GM18907 (cell line): ENCODE measurements at regions not wholly inside any gene's neighbourhood (a gene's known extent, or its start where the extent isn't known, plus 50 kb on each side); places are given as distances from the start of the nearest gene placed in this dataset.
"Not testable (repeated sequence)": the region's sequence is repeated elsewhere in the genome, so short reads cannot be mapped to it uniquely, and the experiment has no call there.

Source experiments
- ATAC-seq: cut with Tn5 transposase; IDR thresholded peaks from one replicate; pipeline ENCODE4 v1.9.1; 2021; ENCODE audit warnings: mild to moderate bottlenecking, moderate library complexity; ENCODE audit not compliant: unreplicated experiment

DNA sequence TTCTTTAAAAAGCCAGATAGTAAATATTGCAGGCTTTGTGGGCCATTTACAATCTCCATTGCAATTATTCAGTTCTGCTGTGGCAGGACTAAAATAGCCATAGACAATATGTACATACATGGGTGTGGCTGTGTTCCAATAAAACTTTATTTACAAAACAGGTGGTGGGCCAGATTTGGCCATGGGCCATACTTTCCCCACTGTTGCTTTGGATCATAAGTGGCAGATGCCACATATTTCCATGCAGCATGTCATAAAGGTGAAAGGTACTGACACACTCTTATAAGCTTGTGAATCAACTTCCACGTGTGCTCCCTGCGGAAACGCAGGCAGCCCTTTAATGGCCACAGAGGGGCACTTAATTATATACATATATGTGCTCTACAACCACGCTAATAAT lies 244.4 kb upstream of the FOXN3 start:
- no peak for ATAC-seq

DNA sequence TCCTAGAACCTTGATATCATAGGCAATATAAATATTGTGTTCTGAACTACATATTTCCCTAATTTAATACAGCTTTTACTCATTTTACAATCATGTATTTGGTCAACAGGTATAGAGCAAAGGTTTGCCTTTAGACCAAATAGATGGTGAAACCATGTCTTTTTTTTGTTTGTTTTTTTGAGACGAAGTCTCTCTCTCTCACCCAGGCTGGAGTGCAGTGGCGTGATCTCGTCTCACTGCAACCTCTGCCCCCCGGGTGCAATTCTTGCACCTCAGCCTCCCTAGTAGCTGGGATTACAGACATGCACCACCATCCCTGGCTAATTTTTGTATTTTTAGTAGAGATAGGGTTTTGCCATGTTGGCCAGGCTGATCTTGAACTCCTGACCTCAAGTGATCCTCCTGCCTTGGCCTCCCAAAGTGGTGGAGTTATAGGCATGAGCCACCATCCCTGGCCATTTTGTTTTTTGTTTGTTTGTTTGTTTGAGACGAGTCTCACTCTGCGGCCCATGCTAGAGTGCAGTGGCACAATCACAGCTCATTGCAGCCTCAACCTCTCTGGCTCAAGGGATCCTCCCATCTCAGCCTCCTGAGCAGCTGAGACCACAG lies 243.7 kb upstream of the FOXN3 start:
- not testable (repeated sequence) for ATAC-seq

DNA sequence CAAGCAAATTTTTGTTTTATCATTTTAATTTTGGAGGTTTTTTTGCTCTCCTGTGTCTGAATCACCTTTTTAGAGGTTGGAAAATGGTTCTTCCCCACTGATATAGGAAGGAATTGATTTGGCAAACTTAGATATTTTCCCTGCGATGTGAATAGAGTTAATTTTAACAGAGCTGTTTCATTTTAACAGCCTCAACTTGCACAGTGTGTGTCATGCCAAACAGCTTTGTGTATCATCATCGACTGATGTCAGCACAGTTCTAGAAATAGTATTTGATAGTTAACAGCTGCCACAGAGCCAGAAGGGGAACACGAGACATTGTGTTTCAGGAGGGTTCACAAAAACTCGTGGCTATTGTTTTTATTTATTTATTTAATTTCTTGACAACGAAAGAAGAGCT lies 243.1 kb upstream of the FOXN3 start:
- no peak for ATAC-seq

DNA sequence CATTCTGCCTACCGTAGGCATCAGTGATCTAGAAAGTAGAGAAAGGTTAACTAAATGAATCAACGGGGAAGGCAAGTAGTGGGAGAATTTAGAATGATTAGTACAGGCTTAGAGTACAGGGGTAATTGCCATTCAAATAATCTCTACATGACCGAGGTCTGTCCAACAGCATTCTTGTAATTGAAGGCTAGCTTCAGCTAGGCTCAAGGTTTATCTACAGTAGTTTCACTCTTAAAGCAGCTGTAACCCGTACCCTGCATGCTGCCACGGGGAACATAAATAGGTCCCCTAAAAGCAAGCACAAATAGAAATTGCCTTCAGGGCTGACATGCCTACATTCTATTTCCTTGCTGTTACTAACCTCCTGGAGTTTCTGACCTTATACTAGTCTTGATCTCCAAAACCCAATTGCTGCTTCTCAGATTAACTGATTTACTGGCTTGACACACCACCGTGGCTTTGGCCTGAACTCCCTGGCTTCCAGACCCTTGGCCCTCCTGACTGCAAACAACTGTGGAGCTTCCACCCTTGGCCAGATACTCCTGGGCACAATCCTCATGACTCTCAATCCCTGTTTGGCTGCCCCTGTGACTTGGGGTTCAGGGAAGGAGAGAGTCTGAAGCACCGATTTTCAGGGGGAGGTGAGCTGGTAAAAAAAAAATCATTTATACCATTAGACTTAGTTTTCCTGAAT lies 242.1 kb upstream of the FOXN3 start:
- ATAC-seq: no peak

DNA sequence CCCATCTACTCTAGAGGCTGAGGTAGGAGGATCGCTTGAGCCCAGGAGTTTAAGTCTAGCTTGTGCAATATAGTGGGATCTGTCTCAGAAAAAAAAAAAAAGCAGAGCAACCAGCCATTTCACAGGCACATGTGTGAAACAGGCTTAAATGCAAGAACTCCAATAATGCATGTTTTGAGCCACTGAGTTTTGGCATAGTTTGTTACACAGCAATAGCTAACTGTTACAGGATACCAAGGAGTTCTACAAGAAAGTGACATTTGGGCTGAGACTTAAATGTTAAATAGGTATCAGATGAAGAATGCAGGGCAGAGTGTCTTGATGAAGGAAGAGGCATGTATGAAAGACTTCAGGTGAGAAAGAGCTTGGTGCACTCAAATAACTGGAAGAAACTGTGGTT lies 240.0 kb upstream of the FOXN3 start:
- ATAC-seq: no peak

DNA sequence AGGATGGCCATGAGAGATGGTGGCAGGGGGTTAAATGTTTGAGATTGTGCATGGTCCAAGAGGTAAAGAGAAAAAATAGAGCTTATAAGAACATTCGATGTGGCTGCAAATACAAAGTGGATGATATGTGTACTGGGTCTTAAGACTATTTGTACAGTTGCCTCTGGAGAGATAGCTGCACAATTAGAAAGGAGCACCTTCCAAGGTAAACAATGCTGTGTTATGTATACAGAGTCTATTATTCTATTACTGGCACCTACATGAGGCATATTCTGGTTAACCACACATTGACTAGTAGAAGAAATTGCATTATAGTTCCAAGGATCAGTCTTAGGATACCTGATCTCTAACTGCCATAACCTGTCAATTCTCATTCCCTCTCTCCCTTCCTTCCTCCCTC lies 238.0 kb upstream of the FOXN3 start:
- ATAC-seq: no peak

DNA sequence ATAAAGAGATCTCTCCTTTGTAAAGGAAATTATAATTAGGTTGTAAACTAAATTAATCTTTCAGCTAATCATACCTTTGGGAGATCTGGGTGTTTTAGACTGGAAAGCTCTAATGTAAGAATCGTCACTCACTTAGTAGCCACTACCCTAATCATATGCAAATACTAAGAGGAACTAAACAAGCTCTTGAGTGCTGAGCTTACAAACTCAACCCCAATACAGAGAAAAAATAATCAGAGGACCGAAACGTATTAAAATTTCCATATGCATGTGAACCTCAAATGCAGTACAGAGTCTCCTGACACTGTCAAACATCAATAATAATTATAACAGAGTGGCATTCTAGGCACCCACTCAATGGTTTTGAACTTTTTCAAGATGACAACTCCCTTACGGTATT lies 235.3 kb upstream of the FOXN3 start:
- ATAC-seq: peak; percentile 42

DNA sequence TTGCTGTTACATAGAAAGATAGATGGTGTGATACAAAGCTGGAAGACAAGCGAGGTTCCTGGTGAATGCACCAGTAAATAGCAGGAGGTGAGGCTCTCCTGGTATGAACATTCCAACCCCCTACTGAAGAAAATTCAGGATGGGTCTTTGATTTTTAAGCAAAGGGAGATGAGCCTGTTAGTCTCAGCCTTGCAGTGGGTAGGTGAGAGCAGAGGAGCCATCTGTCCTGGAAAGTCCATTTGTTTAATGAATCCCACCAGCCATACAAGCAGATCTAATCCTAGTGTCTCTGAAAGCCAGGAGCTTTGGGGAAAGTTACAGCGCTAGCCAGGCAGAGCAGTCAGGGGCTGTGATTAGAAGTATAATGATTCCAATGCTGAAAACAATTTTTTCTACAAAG lies 234.8 kb upstream of the FOXN3 start:
- no peak for ATAC-seq

DNA sequence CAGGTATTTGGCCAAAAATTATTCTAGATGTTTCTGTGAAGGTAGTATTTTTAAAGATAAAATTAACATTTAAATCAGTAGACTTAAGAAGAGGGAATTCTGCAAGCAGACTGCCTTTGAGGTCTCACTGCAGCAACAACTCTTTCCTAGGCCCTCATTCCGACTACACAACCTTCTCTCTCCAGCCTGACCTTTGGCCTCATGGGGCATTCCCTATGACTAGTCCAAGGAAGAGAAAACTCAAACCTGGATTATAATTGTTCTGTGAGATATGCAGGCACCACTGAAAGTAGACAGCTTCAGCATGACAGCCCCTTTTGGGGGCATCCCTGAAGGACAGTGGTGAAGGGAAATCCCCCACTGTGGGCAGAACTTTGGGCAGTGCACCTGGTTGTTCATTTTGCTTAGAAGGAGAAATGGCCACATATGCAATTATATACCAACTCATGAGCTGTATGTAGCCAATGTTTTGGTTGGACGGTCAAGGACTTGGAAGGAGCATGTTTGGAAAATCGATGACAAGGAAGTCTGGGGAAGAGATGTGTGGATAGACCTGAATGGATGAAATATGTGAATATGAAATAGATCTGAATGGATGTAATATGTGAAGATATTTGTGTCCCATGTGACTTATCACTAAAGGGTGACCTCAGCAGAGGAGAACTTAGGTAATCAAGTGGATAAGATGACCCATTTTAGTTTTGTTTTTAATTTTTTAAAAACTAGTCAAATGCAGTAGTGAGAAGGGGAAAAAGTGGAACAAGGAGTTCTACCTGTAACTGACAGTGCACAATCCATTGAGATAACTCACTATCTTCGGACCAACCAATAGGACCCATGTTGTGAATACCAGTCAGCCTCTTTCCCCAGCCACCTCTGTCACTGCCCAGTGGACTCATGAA lies 233.3 kb upstream of the FOXN3 start:
- peak; percentile 59 for ATAC-seq

DNA sequence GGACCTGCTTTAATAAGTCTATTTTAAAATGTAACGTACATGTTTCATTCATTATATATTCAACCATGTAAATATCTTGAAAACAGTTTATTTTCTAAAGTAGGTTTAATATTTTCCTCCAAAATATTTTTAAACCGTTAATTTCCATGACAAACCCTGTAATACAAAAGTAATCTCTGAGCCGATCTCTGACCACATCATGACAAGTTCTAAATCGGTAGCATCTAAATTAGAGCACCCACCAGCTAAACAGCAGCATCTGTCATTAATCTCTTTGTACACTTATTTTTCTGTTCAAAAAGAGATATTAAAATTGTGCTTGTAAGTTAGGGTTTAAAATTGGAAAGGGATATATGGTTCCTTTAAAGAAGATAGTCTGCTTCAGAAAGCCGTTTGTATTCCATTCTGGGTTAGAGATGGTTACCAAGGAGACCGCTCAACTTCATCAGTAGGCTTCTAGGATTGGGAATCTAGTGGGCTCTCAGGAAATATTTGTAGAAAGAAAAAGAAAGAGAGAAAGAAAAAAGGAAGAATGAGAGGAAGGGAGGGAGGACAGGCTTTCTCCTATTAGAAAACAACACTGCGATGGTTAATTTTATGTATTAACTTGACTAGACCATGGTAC lies 232.5 kb upstream of the FOXN3 start:
- ATAC-seq: no peak

DNA sequence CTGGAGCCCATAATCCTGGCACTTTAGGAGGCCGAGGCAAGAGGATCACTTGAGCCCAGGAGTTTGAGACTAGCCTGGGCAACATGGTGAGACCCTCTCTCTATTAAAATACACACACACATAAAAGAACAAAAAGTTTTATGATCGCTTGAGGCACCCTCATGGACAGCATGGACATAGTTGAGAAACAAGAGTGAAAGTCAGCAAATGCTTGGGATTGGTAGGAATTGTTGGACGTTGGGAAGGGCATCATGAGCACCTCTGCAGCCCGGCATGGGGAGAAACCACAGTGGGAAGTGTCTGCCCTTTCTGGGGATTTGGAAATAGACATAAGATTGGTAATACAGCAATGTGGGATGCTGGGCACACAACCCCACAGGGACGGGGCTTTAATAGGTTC lies 231.9 kb upstream of the FOXN3 start:
- no peak for ATAC-seq

DNA sequence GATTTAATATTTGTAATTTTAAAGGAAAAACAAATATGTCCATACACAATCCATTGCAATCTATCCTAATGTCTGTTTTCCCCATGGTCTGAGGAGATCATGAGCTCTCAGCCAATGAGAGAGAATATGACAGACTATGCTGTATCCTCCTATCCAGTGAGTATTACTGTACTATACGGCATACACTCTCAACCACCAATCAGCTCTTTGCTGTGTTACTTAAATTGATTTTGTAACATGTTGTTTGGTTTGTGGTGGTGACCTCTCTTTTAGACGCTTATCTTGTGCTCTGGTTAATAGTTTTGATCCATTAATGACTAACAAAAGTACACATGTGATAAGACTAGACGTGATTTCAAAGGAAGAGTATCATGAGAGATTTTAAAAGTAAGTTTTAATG lies 231.5 kb upstream of the FOXN3 start:
- no peak for ATAC-seq

DNA sequence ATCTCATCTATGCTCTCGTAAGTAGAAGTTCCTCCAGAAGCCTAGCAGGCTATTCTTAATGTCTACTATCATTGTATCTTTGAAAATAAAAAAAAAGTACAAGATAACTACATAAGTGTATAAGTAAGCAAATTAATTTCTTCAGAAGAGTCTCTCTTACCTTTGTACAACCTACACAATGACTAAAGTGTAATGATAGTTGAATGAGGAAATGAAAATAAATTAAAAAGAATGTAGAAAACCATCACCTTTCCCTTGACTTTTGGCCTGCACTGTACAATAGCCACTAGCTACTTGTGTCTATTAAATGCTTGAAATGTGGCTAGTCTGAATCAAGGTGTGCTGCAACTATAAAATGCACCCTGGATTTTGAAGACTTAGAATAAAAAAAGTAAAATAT lies 229.9 kb upstream of the FOXN3 start:
- ATAC-seq: no peak

DNA sequence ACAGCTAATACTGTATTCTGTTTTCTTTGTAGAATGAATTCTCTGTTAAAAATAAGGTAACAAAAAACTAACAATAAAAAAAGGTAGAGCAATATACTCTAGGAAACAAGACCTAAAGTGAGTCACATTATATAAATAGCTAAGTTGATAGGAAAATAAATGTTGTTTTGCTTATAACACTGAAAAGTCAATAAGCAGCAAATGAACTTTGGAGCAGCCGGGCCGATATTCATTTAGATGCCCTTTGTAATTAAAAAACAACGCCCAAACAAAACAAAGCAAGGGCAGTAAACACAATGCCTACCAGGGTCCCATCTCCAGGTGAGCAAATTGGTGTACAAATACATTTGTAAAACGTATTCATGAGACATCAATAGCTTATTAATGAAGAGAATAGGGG lies 227.6 kb upstream of the FOXN3 start:
- ATAC-seq: no peak

DNA sequence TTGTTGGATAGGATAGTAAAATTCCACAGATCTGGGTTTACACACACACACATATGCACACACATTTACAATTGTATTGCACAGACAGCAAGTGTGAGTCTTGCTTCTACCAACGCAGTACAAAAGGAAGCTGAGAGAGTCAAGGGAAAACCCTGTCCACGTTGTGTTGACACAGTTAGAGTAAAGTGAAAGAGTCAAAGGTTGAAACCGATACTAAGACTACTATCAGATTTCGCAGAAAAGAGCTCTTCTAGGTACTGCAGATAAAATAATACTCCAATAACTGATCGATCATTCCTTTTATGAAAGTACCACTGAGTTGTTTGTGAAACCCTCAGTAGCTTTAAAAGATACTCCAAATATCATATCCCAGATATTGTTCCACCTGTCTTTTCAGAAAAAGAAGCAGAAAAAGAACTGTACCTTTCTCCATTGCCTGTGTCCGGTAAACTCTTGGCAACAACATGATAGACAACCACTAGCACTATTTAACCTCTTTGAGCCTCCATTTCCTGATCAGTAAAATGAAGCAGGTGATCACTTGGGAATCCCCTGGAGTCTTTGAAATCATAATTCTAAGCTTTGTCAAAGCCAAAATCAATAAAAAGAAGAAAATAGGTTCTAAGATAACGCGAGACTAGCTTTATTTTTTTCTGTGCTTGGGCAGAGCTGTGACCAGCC lies 224.6 kb upstream of the FOXN3 start:
- peak; percentile 98 for ATAC-seq

DNA sequence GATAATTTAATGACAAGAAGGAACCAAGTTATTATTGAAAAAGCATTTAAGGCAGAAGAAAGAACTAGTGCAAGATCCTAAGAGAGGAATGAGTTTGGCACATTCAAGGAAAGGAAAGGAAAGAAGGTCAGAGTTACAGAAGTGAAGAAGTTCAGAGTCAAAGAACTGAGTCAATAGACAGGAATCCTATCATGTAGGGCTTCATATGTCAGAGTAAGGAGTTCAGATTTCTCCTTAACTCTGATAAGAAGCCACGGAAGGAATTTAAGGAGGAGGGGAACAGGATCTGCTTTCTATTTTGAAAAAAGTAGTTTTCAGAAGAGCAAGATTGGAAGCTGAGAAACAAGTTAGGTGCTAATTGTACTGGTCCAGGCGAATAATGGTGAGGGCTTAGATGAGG lies 223.1 kb upstream of the FOXN3 start:
- no peak for ATAC-seq

DNA sequence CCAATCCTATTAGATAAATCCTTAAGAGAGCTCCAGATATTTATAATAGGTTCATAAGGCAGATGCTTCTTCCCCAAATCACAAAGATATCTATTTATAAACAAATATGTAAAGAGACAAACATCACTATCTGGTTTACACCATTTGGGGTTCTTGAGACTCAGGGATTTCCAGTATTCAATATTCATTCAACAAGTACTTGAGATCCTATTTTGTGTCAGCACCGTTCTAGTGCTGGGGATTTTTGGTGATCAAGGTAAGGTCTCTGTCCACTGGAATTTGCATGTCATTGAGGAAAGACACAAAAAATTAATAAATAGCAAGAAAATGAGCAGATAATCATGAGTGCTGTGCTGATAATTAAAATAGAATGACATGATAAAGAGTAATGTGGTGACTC lies 222.7 kb upstream of the FOXN3 start:
- ATAC-seq: no peak

DNA sequence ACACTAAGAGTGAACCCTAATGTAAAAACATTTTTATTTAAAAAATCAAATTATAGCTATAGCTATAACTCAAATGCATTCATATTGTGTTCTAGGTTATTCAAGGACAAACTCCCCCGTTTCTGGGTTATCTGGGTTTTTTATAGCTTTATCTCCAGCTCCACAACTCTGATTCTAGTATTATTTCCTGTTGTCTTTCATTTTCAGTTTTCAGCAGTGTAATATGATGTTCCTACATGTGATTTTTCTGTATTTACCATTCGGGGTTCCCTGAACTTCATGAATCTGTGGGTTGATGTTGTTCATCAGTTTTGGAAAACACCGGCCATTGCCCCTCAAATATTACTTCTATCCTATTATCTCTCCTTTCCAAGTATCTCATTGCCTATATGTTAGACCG lies 221.9 kb upstream of the FOXN3 start:
- no peak for ATAC-seq

DNA sequence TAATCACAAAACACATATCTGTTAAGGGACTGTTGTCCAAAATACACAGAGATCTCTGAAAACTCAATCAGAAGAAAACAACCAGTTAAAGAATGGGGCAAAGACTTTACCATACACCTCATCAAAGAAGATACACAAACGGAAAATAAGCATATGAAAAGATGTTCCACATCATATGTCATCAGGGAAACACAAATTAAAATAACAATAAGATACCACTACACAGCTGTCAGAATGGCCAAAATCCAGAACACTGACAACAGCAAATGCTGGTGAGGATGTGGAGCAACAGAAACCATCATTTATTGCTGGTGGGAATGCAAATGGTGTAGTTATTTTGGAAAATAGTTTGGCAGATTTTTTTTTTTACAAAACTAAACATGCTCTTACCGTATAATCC lies 220.5 kb upstream of the FOXN3 start:
- ATAC-seq: no peak

DNA sequence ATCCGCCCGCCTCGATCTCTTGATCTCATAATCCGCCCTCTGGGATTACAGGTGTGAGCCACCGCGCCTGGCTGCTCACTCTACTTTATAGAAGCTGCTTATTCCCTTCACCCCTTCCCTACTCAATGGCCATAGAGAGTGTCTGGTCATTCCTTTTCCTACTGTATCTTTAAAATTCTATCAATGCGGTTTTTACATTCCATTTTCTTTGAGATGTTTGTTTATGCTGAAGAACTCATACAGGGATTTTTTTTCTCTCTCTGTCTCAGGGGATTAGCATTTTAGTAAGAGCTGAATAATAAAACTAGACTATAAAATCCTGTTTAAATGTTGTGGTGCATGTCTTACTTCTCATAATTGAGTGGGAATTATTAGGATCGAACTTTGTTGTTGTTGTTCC lies 218.6 kb upstream of the FOXN3 start:
- no peak for ATAC-seq

DNA sequence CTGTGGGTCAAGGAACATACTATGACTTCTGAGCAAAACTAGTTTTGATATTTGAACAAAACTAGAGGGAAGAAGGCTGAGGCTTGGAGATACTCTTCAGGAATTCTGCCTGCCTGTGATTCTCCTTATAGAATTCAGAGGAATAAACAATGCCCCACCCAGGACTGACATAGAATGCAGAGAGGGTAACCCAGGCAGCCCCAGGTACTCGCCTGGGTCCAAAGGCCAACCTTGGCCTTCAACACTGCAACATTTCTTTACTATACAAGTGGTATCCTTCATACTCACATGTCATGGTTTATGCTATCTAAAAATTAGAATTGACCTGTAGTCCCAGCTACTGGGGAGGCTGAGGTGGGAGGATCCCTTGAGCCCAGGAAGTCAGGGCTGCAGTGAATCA lies 217.0 kb upstream of the FOXN3 start:
- ATAC-seq: no peak
